ENCODE measurements at regions not wholly inside any gene's neighbourhood (a gene's known extent, or its start where the extent isn't known, plus 50 kb on each side); places are given as distances from the start of the nearest gene placed in this dataset.

DNA sequence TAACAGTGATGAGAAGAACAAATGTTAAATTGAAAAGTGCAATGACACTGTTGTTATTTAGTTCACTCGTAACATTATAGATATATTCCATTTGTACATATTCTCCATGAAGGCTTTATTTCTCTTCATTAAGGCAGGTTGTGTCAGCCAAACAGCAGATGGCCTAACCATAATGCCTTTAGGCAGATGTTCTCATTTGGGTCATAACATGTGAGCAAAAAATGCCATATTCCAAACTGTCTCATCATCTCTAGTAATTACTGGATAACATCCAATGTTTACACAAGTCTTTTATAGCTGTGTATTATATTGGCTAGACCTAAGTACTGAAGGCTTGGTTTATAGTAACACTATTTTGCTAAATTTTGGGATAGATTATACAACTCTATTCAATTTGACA, 87.2 kb upstream of the CHODL start:
- Mint-ChIP-seq H3K27me3 (ENCODE audit: unreplicated experiment) (no peaks in the 10 kb centered on the region), H3K27ac (ENCODE audit: unreplicated experiment) (no peak overlapping the region), H3K9me3 (ENCODE audit: unreplicated experiment) (no peaks in the 10 kb centered on the region), H3K4me3 (ENCODE audit: unreplicated experiment) (no peak overlapping the region), H3K36me3 (ENCODE audit: unreplicated experiment) (no peaks in the 10 kb centered on the region), H3K4me1 (ENCODE audit: low read depth, unreplicated experiment) (peaks cover 5% of the 10 kb centered on the region)
- no peak for DNase-seq
- TF ChIP-seq, protein P1, sequence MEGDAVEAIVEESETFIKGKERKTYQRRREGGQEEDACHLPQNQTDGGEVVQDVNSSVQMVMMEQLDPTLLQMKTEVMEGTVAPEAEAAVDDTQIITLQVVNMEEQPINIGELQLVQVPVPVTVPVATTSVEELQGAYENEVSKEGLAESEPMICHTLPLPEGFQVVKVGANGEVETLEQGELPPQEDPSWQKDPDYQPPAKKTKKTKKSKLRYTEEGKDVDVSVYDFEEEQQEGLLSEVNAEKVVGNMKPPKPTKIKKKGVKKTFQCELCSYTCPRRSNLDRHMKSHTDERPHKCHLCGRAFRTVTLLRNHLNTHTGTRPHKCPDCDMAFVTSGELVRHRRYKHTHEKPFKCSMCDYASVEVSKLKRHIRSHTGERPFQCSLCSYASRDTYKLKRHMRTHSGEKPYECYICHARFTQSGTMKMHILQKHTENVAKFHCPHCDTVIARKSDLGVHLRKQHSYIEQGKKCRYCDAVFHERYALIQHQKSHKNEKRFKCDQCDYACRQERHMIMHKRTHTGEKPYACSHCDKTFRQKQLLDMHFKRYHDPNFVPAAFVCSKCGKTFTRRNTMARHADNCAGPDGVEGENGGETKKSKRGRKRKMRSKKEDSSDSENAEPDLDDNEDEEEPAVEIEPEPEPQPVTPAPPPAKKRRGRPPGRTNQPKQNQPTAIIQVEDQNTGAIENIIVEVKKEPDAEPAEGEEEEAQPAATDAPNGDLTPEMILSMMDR (IDR thresholded peaks at IDR 0.05; ENCODE audit: partially characterized antibody, unreplicated experiment): no peak

DNA sequence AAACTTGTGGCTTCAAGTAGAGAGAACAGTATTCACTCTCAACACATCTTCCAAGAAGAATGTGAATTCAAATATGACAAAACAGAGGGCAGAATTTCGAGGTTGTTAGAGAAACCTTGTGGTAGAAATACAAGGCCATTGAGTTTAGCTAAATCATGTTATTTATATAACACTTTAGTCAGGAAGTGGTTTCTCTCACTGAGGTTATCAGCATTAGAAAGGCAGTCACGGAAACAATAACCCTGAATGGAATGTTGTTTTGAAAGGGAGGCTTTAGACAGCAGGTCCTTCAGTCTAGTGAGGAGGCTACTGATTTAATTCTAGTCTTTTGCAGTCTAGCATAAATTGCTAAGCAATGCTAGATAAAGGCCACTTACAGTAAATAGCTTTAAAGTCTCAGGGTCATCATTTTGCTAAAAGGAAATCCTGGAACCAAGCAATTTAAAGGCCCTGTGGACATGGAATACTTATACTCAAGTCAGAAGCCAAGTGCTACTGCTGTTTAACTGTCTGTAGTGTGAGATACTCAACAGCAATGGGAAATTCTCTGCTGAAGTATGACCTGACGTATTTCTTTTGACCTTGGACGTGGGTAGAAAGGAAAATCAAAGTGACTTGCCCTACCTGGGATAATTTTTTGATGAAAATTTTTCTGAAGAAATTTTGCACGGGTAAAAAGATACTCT, 89.0 kb upstream of the CHODL start:
- Mint-ChIP-seq H3K27ac (ENCODE audit: unreplicated experiment) (no peak overlapping the region), H3K27me3 (ENCODE audit: unreplicated experiment) (no peaks in the 10 kb centered on the region), H3K9me3 (ENCODE audit: unreplicated experiment) (no peaks in the 10 kb centered on the region), H3K4me3 (ENCODE audit: unreplicated experiment) (no peak overlapping the region), H3K36me3 (ENCODE audit: unreplicated experiment) (no peaks in the 10 kb centered on the region), H3K4me1 (ENCODE audit: low read depth, unreplicated experiment) (peaks cover 5% of the 10 kb centered on the region)
- TF ChIP-seq, protein P1 (IDR thresholded peaks at IDR 0.05; ENCODE audit: partially characterized antibody, unreplicated experiment): no peak
- DNase-seq: no peak

DNA sequence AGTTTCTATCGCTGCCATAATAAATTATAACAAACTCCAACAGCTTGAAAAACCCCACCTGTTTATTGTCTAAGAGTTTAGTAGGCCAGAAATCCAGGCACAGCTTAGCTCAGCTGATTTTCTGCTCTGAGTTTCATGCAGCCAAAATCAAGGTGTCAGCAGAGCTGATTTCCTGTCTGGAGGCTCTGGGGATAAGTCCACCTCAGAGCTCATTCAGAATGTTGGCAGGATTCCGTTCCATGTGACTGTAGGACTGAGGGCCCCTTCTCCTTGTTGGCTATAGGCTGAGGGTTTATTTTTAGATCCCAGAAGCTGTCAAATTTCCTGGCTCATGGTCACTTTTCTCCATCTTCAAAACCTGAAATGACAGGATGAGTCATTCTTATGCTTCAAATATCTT, 91.6 kb upstream of the CHODL start:
- TF ChIP-seq, protein P1 (IDR thresholded peaks at IDR 0.05; ENCODE audit: partially characterized antibody, unreplicated experiment): no peak
- Mint-ChIP-seq H3K9me3 (ENCODE audit: unreplicated experiment) (no peaks in the 10 kb centered on the region), H3K27ac (ENCODE audit: unreplicated experiment) (no peak overlapping the region), H3K4me1 (ENCODE audit: low read depth, unreplicated experiment) (peaks cover 5% of the 10 kb centered on the region), H3K27me3 (ENCODE audit: unreplicated experiment) (no peaks in the 10 kb centered on the region), H3K36me3 (ENCODE audit: unreplicated experiment) (no peaks in the 10 kb centered on the region), H3K4me3 (ENCODE audit: unreplicated experiment) (no peak overlapping the region)
- no peak for DNase-seq

DNA sequence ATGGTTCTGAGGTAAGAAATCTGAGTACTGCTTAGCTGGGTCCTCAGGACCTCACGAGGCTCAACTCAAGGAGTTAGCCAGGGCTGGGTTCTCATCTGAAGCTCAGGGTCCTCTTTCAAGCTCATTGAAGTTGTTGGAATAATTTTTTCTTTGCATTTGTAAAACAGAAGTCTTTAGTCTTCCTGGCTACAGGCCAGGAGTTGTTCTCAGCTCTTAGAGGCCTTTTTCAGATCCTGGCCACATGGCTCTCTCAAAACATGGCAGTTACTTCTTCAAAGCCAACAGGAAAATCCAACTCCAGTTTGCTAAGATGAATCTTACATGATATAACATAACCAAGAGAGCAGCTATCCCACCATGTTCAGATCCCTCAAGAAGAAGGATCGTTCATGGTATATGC, 92.3 kb upstream of the CHODL start:
- Mint-ChIP-seq H3K4me1 (ENCODE audit: low read depth, unreplicated experiment) (peaks cover 5% of the 10 kb centered on the region), H3K4me3 (ENCODE audit: unreplicated experiment) (no peak overlapping the region), H3K9me3 (ENCODE audit: unreplicated experiment) (no peaks in the 10 kb centered on the region), H3K27ac (ENCODE audit: unreplicated experiment) (no peak overlapping the region), H3K27me3 (ENCODE audit: unreplicated experiment) (no peaks in the 10 kb centered on the region), H3K36me3 (ENCODE audit: unreplicated experiment) (no peaks in the 10 kb centered on the region)
- TF ChIP-seq, protein P1 (IDR thresholded peaks at IDR 0.05; ENCODE audit: partially characterized antibody, unreplicated experiment): no peak
- no peak for DNase-seq

DNA sequence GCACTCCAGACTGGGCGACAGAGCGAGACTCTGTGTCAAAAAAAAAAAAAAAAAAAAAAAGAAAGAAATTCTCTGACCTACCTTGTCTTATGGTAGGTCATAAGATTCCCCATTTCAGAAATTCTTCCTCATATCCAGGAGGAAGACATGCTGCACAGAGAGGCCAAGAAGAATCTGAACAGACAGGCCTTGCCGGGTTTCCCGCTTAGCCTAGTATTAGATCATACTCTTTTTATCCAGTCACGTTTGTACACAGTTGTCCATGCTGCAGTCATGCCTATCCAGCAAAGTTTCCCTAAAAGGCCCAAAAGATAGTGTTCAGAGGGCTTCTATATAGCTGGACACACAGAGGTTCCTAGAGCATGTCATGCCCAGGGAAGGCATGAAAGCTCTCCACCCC, 93.6 kb upstream of the CHODL start:
- TF ChIP-seq, protein P1 (IDR thresholded peaks at IDR 0.05; ENCODE audit: partially characterized antibody, unreplicated experiment): no peak
- H3K4me3 Mint-ChIP-seq (ENCODE audit: unreplicated experiment): no peak overlapping the region
- H3K27me3 Mint-ChIP-seq (ENCODE audit: unreplicated experiment): no peaks in the 10 kb centered on the region
- no peak overlapping the region for H3K27ac Mint-ChIP-seq (ENCODE audit: unreplicated experiment)
- H3K36me3 Mint-ChIP-seq (ENCODE audit: unreplicated experiment): no peaks in the 10 kb centered on the region
- DNase-seq: no peak
- H3K4me1 Mint-ChIP-seq (ENCODE audit: low read depth, unreplicated experiment): peaks cover 4% of the 10 kb centered on the region
- no peaks in the 10 kb centered on the region for H3K9me3 Mint-ChIP-seq (ENCODE audit: unreplicated experiment)
